ENCODE measurements at regions not wholly inside any gene's neighbourhood (a gene's known extent, or its start where the extent isn't known, plus 50 kb on each side); places are given as distances from the start of the nearest gene placed in this dataset.

GRCh38 chr3:66673293-66673692 is 172.5 kb upstream of the LRIG1 start (continued):
- TF ChIP-seq, protein P1, sequence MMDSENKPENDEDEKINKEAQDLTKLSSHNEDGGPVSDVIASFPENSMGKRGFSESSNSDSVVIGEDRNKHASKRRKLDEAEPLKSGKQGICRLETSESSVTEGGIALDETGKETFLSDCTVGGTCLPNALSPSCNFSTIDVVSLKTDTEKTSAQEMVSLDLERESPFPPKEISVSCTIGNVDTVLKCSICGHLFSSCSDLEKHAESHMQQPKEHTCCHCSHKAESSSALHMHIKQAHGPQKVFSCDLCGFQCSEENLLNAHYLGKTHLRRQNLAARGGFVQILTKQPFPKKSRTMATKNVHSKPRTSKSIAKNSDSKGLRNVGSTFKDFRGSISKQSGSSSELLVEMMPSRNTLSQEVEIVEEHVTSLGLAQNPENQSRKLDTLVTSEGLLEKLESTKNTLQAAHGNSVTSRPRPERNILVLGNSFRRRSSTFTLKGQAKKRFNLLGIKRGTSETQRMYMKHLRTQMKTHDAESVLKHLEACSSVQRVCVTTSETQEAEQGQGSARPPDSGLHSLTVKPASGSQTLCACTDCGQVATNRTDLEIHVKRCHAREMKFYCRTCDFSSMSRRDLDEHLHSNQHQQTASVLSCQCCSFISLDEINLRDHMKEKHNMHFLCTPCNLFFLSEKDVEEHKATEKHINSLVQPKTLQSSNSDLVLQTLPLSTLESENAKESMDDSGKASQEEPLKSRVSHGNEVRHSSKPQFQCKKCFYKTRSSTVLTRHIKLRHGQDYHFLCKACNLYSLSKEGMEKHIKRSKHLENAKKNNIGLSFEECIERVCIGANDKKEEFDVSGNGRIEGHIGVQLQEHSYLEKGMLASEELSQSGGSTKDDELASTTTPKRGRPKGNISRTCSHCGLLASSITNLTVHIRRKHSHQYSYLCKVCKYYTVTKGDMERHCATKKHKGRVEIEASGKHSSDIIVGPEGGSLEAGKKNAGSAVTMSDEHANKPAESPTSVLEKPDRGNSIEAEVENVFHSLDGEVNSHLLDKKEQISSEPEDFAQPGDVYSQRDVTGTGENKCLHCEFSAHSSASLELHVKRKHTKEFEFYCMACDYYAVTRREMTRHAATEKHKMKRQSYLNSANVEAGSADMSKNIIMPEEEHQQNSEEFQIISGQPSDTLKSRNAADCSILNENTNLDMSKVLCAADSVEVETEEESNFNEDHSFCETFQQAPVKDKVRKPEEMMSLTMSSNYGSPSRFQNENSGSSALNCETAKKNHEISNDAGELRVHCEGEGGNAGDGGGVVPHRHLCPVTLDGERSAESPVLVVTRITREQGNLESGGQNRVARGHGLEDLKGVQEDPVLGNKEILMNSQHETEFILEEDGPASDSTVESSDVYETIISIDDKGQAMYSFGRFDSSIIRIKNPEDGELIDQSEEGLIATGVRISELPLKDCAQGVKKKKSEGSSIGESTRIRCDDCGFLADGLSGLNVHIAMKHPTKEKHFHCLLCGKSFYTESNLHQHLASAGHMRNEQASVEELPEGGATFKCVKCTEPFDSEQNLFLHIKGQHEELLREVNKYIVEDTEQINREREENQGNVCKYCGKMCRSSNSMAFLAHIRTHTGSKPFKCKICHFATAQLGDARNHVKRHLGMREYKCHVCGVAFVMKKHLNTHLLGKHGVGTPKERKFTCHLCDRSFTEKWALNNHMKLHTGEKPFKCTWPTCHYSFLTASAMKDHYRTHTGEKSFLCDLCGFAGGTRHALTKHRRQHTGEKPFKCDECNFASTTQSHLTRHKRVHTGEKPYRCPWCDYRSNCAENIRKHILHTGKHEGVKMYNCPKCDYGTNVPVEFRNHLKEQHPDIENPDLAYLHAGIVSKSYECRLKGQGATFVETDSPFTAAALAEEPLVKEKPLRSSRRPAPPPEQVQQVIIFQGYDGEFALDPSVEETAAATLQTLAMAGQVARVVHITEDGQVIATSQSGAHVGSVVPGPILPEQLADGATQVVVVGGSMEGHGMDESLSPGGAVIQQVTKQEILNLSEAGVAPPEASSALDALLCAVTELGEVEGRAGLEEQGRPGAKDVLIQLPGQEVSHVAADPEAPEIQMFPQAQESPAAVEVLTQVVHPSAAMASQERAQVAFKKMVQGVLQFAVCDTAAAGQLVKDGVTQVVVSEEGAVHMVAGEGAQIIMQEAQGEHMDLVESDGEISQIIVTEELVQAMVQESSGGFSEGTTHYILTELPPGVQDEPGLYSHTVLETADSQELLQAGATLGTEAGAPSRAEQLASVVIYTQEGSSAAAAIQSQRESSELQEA (IDR thresholded peaks at IDR 0.05; ENCODE audit: low read depth), result no peak
- TF ChIP-seq HOXB6 (CRISPR knock-in tag; IDR thresholded peaks at IDR 0.05; ENCODE audit: borderline replicate concordance) (no peak), ETV6 (IDR thresholded peaks at IDR 0.05; ENCODE audit: borderline replicate concordance in 1 of 2, low read depth in 2 of 2, low read length in 1 of 2) (no peak), ETV6 (CRISPR knock-in tag; IDR thresholded peaks at IDR 0.05; ENCODE audit: borderline replicate concordance) (no peak), TAL1 (IDR thresholded peaks at IDR 0.05) (no peak)
